HG02610 (cell line): ENCODE measurements at regions not wholly inside any gene's neighbourhood (a gene's known extent, or its start where the extent isn't known, plus 50 kb on each side); places are given as distances from the start of the nearest gene placed in this dataset.
"Not testable (repeated sequence)": the region's sequence is repeated elsewhere in the genome, so short reads cannot be mapped to it uniquely, and the experiment has no call there.

Experiments used
- ATAC-seq: cut with Tn5 transposase; IDR thresholded peaks from one replicate; pipeline ENCODE4 v1.9.1; 2021; ENCODE audit warnings: mild to moderate bottlenecking, moderate library complexity; ENCODE audit not compliant: unreplicated experiment

- ATAC-seq: no peak
Measured at GRCh38 chr2:120513776-120514357, 167.9 kb downstream of the INHBB start.

- no peak for ATAC-seq
Measured at GRCh38 chr2:120514521-120514920, 168.6 kb downstream of the INHBB start.

DNA sequence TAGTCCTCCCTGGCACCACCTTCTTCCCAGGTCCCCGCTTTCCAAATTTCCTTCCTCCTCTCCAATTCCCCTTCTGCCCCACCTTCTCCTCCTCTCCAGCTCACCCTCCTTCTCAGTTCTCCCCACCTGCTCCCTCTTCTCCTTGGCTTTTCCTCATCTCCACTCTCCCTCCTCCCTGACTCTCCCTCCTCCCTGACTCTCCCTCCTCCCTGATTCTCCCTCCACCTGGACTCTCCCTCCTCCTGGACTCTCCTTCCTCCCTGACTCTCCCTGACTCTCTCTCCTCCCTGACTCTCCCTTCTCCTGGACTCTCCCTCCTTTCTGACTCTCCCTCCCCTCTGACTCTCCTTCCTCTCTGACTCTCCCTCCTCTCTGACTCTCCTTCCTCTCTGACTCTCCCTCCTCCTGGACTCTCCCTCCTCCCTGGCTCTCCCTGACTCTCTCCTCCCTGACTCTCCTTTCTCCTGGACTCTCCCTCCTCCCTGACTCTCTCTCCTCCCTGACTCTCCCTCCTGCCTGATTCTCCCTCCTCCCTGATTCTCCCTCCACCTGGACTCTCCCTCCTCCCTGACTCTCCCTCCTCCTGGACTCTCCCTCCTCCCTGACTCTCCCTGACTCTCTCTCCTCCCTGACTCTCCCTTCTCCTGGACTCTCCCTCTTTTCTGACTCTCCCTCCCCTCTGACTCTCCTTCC, 169.3 kb downstream of the INHBB start:
- ATAC-seq: not testable (repeated sequence)

DNA sequence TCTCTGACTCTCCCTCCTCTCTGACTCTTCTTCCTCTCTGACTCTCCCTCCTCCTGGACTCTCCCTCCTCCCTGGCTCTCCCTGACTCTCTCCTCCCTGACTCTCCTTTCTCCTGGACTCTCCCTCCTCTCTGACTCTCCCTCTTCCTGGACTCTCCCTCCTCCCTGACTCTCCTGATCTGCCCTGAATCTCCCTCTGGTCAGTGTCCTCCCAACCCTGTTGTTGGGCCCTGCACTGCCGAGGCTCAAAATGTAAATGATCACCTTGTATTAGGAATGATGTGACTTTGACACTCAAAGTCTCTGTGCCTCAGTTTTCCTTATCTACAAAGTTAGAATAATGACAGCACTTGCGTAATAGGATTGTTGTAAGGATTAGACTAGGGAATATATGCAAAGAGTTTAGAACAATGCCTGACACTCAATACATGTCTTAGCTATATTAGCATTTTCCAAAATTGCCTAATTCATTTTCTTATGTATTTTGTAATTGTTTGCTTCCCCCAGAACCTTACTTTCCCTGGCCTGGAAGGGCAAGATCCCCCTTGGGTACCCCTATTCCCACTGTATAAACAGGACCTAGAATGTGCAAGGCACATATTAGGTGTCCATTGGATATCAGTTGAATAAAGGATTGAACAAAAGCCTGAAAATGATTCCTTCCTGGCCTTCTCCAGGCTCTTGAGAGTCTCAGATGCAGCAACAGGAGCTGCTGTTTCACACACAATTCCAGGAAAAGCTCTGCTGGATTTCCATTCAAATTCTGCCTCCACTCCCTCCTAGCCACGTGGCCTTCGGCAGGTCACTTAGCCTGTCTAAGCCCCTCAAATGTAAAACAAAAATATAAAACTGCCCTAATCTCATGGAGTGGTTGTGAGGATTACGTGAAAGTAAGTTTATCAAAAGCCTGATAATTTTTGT, 170.1 kb downstream of the INHBB start:
- ATAC-seq: no peak

- no peak for ATAC-seq
Measured at GRCh38 chr2:120516679-120517314, 170.9 kb downstream of the INHBB start.

DNA sequence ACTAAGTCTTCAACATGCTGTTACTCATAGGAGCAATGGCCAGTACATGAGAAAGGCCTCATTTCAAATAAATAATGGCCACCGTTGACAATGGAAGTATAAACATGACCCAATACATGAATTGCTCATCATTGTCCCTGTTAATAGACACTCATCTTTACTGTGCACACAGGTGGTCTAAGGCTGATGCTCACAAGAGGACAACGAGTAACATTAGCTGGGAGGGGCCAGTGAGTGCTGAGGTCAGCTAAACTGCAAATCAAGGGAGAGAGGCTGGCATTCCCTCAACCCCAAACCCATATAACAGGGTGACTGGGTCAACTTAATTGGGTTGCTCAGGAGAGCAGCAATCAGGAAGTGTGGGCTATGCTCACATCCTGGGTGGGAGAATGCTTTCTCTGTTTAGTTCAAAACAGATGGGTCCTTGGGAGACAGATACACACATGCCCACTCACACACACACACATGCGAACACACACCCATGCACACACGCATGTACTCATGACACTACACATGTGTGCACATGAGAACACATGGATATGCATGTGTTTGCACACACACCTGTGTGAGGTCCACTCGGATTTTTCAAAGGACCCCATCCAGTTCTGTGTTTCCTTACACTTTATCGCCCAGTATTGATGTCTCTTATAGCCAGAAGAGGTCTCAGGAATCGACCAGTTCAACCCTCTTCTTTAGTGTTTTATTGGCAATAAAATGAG, 172.0 kb downstream of the INHBB start:
- no peak for ATAC-seq

GRCh38 chr2:120518819-120519218, 172.9 kb downstream of the INHBB start:
- no peak for ATAC-seq

DNA sequence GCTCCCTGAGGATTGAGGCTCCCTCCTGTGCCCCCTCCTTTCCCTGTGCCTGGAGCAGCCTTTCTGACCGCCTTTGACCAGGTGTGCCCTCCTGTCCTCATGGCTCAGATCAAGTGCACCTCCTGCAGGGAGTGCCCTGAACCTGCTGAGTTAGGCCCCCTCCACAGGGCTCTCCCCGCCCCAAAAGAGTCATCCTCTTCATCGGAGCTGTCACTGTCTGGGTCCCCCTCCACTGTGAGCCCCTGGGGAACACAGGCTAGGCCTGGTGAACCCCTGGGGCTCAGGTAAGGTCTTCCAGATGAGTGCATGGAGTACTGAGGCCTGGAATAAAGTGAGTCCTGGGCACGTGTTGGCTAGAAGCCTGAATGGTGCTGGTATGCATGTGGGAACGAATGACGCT, 173.5 kb downstream of the INHBB start:
- ATAC-seq: no peak

DNA sequence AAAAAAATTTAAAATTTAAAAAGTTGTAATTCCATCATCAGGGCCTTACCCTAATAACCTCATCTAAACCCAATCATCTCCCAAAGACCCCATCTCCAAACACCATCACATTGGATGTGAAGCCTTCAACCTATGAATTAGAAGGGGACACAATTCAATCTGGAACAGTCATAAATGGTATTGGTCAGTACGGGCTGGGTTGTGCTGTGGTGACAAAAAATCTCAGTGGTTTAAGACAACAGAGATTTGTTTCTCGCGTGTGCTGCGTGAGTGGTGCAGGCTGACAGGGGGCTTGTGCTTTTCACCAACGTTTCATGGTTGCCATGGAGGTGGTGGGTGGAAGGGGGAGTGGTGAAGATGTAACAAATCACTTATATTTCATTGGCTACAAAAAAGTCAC, 174.5 kb downstream of the INHBB start:
- ATAC-seq: no peak

- ATAC-seq: no peak
Measured at GRCh38 chr2:120520929-120521912, 175.3 kb downstream of the INHBB start.

- ATAC-seq: no peak
Measured at GRCh38 chr2:120522151-120522751, 176.3 kb downstream of the INHBB start.

DNA sequence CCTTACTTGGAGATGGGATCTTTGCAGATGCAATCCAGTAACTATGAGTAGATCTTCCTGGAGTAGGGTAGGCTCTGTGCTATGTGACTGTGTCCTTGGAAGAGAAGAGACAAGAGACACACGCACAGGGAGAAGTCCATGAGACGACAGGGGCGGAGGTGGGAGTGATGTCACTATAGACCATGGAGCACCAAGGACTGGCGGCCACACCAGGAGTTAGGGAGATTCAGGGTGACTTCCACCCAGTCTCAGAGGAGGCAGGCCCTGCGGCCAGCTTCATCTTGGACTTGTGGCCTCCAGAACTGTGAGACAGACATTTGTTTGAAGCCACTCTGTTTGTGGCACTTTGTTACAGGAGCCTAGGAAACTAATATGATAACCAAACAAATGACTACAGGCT, 177.8 kb downstream of the INHBB start:
- no peak for ATAC-seq

GRCh38 chr2:120524174-120524573, 178.2 kb downstream of the INHBB start:
- ATAC-seq: no peak

DNA sequence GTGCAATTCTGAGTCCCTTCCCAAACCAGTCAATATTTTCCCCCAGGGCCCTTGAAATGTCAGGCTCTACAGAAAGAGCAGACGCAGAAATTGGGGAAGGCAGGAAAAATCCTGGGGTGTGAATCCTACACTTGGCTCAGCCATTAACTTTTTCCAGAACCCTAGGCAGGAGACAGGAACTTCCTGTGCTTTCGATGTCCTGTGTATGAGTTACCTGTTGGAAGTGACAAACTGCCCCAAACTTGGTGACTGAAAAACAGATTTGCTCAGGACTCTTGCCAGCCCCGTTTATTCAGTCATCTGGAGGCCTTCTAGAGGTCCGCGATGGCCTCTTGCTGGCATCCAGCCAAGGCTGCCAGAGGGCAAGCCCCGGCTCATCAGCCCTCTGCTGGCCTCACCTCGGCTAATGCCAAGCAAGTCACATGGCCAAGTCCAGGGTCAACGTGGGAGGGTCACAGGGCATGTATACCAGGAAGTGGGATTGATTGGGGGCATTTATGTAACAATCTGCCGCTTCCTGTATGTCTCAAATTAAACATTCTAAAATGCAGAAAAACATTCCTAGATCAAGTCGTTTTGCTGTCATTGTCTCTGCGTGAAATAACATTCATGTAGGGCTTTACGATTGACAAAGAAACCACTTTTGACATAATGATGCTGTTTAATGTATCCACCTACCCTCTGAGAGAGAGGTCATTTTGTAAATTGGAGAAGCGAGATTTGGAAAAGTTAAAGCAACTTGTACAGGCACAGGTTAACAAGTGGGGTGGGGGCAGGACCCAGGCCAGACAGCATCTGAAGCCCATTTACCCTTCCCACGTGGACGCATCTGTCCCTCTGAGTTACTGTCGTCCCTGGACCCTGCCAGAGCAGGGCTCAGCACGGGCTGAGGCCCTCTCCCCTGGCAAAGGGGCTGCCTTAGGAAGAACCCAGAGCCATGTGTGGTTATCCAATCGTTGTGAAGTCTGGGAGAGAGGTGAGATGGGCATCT, 179.4 kb downstream of the INHBB start:
- ATAC-seq: no peak

GRCh38 chr2:120526047-120526562, 180.2 kb downstream of the INHBB start:
- no peak for ATAC-seq

DNA sequence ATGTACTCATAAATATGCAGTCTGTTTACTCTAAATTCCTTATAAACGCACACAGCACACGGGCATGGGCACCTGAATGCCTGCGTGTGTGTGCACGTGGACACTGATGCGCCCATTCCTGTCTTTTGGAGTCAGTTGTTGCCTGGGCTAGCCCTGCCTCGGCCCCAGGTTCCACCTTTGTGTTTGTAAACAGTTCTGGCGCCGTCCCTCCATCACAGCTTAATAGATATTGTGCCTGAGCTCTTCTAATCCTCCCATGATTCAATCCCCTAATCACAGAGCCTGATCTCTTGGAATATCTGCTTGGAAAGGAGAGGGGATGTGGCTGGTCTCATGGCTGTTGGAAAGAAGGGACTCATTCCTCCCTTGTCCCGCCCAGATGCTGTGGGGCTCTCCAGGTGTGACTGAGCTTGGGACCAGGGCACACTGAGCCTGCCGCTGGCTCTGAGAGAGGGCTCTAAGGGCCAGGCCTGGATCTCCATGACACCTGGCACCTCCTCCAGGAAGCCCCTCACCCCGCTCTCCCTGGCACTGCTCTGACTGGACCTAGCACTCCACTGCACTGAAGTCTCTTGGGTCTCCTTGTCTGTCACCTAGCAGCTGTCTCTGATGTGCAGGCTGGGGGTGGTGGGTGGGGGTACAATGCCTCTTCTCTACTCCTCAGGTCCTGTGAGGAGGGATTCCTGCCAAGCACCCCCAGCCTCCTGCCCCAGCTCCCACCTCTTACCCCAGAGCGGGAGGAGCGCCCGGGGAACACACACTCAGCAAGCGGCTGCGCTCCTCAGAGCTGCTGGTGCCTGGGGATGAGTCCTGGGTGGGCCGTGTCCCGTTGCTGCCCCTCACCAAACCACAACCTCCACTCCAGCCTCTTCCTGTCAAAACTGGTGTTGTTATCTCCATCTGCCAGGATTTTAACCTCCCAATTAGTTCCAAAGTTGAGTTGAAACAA, 181.3 kb downstream of the INHBB start:
- no peak for ATAC-seq
